Right renal pelvis (tissue), 4 donors: ENCODE measurements at regions not wholly inside any gene's neighbourhood (a gene's known extent, or its start where the extent isn't known, plus 50 kb on each side); places are given as distances from the start of the nearest gene placed in this dataset.

Experiments used
- DNase-seq, 4 donors: peaks; one replicate each; pipeline ENCODE4 v3.0.0-alpha.2; 2013; ENCODE audit warnings: low read depth in 4 of 4, low spot score in 3 of 4, missing footprints in 1 of 4

DNA sequence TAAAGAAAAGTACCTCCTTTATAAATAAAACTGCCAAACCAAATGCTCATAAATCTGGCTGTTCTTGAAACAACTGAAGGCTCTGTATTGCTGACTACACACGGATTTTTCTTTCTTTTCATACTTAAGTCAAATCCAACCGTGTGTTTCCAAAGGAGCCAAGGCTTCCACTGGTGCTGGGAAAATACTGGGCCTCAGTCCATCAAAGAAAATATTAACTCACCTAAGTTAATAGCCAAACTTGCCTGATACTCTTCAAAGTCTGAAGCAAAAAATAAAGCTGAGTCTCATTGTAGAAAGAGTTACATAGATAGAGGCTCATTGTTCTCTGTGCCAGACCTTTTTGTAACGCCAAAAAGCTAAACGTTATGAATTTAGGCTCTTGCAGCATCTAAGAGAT lies 350.4 kb upstream of the CDH9 start:
- DNase-seq = no peak

DNA sequence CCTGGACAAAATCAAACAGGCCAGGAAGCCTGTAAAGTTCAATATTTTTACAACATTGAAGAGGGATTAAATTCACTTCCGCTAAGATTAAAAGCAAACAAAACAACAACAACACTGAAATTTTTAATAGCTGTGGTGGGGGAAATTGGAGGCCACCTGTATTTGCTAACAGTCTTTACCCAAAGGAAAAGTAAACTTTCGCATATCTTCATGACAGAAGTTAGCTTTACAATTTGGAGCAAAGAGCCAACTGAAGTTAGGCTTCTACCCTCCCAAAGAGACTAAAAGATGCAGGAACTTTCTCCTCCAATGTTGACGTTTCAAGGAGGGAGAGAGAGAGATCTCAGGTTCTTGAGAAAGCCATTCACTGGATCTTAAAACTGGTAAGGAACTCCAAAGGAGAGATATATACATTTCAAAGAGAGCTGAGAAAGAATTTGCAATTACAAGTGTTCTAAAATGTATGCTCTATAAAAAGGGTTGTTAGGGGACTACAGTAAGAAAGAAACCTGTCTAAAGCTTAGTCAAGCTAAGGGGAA lies 349.2 kb upstream of the CDH9 start:
- no peak for DNase-seq

GRCh38 chr5:27381686-27382085 lies 343.3 kb upstream of the CDH9 start:
- no peak for DNase-seq

- DNase-seq = no peak
These were observed 339.2 kb upstream of the CDH9 start for GRCh38 chr5:27377626-27378025.

GRCh38 chr5:27353970-27354369 lies 315.6 kb upstream of the CDH9 start:
- DNase-seq = no peak

- DNase-seq = no peak
These were observed 315.2 kb upstream of the CDH9 start for GRCh38 chr5:27353540-27353939.

DNA sequence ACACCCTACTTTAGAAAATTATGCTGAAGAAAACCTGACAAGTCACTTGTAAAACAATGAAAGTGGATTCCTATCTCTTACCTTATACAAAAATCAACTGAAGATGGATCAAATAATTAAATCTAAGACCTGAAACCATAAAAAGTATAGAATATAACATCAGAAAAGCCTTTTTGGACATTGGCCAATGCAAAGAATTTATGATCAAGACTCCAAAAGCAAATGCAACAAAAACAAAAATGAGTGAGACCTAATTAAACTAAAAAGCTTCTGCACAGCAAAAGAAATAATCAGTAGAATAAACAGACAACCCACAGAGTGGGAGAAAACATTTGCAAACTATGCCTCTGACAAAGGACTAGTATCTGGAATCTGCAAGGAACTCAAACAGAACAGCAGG lies 303.0 kb upstream of the CDH9 start:
- no peak for DNase-seq

- DNase-seq = no peak
These were observed 298.4 kb upstream of the CDH9 start for GRCh38 chr5:27336817-27337216.

- DNase-seq = no peak
These were observed 290.1 kb upstream of the CDH9 start for GRCh38 chr5:27328480-27328879.

DNA sequence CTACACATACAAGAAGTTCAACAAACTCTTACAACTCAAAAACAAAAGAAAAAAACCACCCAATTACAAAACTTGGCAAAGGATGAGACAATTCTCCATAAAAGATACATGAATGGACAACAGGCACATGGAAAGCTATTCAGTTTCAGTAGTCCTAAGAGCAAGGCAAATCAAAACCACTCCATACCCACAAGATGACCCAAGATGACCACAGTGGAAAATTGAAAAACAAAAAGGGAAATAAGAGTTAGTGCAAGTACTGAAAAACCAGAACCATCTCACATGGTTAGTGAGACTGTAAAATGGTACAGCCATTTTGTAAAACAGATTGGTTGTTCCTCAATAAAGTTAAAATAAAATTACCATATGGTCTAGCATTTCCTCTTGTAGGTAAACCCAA lies 287.1 kb upstream of the CDH9 start:
- DNase-seq = no peak

DNA sequence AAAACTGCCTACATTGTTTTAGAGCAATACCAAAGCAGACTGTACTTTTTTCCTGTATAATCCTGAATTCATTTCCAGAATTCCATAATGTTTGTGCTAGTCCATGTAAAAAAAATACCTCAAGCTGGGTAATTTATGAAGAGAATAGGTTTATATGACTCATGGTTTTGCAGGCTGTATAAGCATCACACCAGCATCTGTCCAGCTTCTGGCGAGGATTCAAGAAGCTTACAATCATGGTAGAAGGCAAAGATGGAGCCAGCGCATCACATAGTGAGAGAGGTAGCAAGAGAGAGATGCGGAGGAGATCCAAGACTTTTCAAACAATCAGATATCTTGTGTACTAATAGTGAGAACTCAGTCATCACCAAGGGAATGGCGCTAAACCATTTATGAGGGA lies 280.3 kb upstream of the CDH9 start:
- DNase-seq = no peak

- no peak for DNase-seq
These were observed 277.9 kb upstream of the CDH9 start for GRCh38 chr5:27316271-27316650.

DNA sequence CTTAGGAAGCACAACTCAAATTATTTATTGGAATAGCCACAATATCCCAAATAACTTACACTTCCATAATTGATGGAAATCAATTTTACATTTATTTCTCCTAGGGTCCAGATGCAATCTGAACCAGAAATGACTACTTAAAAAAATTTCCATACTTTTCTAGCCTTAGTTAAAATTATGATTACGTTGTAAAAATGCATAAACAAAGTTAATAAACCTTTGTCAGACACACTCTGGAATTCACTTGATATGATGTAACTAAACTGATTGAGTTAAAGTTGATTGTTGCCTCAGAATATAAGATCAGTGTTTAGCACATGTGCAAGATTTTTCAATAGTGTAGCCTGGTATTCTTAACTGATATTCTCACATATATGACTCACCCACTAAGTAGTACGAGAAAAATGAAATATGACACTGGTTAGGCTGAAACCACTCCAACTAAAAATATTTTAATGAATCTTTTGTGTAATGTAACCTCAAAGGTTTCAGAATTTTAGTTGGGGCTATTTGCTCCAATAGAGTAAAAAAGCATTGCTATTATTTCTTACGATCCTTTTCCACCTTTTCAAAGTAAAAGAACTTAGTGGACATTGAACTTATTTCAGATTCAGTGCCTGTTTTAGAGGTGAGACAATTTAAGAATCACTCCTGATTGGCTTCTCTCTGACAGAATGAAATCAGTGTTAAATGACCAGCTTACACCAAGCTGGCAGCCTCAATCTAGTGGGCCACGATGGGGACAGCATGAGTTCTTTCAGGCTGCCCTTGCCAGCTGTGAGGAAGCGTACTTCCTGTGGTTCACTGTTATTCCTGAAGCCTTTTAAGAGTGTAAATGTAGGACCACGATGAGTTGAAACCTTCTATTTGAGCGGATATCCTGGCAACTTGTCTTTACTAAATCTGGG lies 277.2 kb upstream of the CDH9 start:
- no peak for DNase-seq

DNA sequence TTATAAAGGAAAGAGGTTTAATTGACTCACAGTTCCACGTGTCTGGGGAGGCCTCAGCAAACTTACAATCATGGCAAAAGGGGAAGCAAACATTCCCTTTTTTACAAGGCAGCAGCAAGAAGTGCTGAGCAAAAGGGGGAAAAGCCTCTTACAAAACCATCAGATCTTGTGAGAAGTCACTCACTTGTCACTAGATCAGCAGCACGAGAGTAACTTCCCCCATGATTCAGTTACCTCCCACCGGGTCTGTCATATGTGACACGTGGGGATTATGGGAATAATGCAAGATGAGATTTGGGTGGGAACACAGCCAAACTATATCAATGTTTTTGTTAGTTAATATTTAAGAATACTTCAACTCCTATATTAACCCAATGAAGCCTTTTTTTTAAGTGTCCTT lies 275.2 kb upstream of the CDH9 start:
- DNase-seq = no peak

GRCh38 chr5:27312291-27312893 lies 274.0 kb upstream of the CDH9 start:
- no peak for DNase-seq

DNA sequence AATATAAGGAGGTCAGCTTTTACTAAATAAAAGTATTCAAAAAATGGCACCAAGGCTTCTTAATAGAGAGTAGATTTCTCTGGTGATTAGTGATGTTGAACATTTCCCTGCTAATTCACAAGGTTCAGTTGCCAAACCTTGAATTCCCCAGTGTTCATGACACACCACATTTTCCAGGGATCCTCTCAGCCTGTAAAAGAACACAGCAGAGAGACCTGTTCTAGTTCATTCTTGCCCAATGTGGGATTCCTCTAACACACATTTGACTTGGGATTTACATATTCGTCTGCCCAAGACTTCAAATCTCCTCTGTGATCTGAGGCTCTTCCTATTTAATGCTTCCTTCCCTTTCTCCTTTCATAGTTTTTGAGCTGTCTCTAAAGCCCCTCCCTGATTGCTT lies 273.2 kb upstream of the CDH9 start:
- no peak for DNase-seq

DNA sequence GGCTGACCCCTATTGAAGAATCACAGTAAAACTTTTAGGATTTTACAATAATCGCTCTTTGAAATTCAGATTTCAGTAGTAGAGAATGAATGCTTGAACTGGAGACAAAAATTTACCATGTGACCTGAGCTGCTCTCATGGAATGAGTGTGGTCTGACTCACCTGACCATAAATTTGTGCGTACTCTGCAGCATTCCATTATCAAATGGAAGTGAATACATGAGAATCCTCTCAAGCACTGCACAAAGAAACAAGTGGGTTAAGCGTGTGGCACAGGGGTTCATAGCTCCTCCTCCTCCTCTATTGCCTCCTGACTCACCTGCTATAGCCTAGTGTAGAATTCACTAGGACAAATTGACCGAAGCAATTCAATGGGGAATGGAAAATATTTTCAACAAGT lies 269.8 kb upstream of the CDH9 start:
- DNase-seq = no peak

- DNase-seq = no peak
These were observed 251.8 kb upstream of the CDH9 start for GRCh38 chr5:27290172-27290571.

GRCh38 chr5:27276119-27276518 lies 237.7 kb upstream of the CDH9 start:
- DNase-seq = no peak

DNA sequence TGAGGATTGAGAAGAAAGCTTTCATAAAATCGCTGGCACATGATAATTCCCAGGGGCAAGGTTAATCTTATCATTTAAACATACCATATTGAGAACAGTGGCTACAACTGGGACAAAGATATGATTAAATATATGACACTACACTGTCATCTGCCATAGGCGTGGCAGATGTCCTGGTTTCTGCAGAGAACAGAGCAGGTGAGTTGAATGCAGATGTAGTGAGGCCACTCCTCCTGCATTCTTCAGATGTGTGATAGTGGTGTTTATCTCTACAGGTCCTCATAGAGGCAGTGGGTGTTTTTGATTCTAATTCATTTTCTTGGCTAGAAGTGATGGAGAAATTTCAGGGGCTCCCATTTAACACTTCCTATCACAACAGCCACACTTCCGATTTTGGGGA lies 237.0 kb upstream of the CDH9 start:
- DNase-seq = no peak

DNA sequence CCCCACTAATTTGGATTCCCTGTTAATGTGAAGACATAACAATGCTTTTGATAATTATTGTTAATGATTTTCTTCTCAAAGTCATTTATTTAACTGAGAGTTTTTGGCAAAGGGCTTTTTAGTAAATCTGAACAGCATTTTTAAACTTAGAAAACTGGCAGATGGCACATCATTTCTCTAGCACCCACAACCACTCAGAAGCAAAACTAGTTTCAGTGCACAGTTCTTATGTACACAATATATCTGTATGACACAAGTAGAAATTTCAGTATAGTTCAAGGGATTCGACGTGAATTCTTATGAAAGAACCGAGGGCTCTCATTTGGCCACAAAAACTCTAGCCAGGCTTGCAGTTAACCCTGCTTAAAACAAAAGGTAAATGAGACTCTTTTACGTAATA lies 231.4 kb upstream of the CDH9 start:
- DNase-seq = no peak

DNA sequence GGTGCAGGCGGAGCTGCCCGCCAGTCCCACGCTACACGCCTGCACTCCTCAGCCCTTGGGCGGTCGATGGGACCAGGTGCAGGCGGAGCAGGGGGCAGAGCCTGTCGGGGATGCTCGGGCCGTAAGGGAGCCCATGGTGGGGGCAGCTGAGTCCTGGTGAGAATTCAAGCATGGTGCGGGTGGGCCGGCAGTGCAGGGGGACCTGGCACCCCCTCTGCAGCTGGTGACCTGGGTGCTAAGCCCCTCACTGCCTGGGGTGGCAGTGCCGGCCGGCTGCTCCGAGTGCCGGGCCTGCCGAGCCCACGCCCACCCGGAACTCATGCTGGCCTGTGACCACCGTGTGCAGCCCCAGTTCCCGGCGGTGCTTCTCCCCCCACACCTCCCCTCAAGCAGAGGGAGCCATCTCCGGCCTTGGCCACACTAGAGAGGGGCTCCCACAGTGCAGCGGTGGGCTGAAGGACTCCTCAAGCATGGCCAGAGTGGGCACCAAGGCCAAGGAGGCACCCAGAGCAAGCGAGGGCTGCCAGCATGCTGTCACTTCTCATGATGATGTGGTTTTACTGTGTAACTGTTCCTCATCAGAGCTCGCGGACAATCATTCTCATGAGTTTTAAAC lies 228.9 kb upstream of the CDH9 start:
- no peak for DNase-seq
